Progenitor cell of endocrine pancreas (in vitro differentiated cells): ENCODE measurements at regions not wholly inside any gene's neighbourhood (a gene's known extent, or its start where the extent isn't known, plus 50 kb on each side); places are given as distances from the start of the nearest gene placed in this dataset.

Source experiments
- DNase-seq: peaks from one replicate; pipeline ENCODE4 v3.0.0; 2021; ENCODE audit warnings: low spot score; ENCODE audit not compliant: unreplicated experiment
- H3K27ac Mint-ChIP-seq: 2 replicates; pipeline ENCODE4 v1.8.0; 2021; ENCODE audit warnings: mild to moderate bottlenecking, moderate library complexity, mixed read lengths
- H3K27me3 Mint-ChIP-seq: 2 replicates; pipeline ENCODE4 v1.8.0; 2021; ENCODE audit warnings: mixed read lengths
- H3K36me3 Mint-ChIP-seq: 2 replicates; pipeline ENCODE4 v1.8.0; 2022; ENCODE audit warnings: mixed read lengths; ENCODE audit not compliant: insufficient read depth
- H3K4me1 Mint-ChIP-seq: 2 replicates; pipeline ENCODE4 v1.8.0; 2021; ENCODE audit warnings: low read depth, mixed read lengths
- H3K4me3 Mint-ChIP-seq: 2 replicates; pipeline ENCODE4 v1.8.0; 2021; ENCODE audit warnings: low read depth, mild to moderate bottlenecking, moderate library complexity, mixed read lengths
- H3K9me3 Mint-ChIP-seq: 2 replicates; pipeline ENCODE4 v1.8.0; 2021; ENCODE audit warnings: low read depth, mixed read lengths
- TF ChIP-seq, protein P1 (sequence below): fragments of 200-600 bp; sonication (generic); IDR thresholded peaks from one replicate; pipeline ENCODE4 v1.5.0; 2021; ENCODE audit warnings: antibody characterized with exemption, mild to moderate bottlenecking; ENCODE audit not compliant: unreplicated experiment

DNA sequence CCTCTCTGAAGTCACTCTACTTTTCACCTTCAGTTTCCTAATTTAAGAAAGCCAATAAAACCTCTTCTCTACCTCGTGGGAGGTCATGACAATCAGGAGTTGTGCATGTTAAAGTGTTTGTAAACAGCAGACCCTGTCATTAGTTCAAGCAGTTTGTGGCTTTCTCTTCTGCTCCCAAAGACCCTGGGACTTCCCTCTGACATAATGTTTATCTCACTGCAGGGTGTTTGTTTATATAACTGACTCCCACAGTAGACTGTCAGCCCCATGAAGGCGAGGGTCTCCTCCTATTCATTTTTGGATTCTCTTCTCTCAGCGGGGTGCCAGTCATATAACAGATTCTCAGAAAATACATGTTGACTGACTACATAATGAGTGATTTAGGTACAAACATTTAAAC, 360.0 kb upstream of the ZNF462 start:
- Mint-ChIP-seq H3K4me3 (no peak overlapping the region), H3K27ac (no peak overlapping the region), H3K27me3 (no peaks in the 10 kb centered on the region), H3K36me3 (no peaks in the 10 kb centered on the region), H3K4me1 (no peaks in the 10 kb centered on the region), H3K9me3 (peaks cover 11% of the 10 kb centered on the region)
- DNase-seq = no peak
- TF ChIP-seq, protein P1, sequence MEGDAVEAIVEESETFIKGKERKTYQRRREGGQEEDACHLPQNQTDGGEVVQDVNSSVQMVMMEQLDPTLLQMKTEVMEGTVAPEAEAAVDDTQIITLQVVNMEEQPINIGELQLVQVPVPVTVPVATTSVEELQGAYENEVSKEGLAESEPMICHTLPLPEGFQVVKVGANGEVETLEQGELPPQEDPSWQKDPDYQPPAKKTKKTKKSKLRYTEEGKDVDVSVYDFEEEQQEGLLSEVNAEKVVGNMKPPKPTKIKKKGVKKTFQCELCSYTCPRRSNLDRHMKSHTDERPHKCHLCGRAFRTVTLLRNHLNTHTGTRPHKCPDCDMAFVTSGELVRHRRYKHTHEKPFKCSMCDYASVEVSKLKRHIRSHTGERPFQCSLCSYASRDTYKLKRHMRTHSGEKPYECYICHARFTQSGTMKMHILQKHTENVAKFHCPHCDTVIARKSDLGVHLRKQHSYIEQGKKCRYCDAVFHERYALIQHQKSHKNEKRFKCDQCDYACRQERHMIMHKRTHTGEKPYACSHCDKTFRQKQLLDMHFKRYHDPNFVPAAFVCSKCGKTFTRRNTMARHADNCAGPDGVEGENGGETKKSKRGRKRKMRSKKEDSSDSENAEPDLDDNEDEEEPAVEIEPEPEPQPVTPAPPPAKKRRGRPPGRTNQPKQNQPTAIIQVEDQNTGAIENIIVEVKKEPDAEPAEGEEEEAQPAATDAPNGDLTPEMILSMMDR = no peak

DNA sequence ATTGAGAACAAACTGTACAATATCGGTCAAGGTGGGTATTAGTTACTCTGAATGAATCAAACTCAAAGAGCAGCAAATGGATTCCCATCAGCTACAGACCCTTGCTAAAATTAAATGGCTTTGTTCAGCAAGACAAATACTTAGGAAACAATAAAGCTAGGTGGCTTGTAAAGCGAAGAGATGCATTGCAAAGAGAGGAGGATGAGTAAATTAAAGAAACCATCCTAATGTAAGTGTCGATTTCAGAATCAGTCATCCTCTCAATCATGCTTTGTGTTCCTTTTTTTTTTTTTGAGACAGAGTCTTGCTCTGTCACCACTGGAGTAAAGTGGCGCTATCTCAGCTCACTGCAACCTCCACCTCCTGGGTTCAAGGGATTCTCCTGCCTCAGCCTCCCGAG, 359.2 kb upstream of the ZNF462 start:
- no peaks in the 10 kb centered on the region for H3K36me3 Mint-ChIP-seq

DNA sequence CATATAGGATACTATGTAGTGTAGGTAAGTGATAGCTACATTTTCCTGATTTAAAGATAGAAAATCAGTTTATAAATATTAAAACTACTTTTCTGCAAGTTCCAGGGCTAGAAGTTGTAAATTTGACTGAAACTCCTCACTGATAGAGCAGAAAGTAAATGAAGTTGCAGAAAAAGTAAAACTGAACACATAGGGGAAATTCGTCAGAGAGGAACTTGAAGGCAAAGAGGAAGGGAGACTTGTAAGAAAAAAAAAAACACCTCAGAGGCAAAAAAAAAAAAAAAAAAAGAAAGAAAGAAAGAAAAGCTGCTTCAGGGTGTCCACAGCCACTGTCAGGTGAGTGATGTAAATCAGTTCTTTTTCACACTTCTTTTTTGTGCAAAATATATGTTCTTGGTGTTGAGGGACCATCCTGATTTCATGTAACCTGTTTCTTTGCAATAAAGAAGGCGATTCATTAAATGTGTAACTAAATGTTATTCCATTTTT, 336.2 kb upstream of the ZNF462 start:
- no peak for DNase-seq
- no peaks in the 10 kb centered on the region for H3K36me3 Mint-ChIP-seq
- H3K9me3 Mint-ChIP-seq = peaks cover 19% of the 10 kb centered on the region
- no peak overlapping the region for H3K4me3 Mint-ChIP-seq
- H3K27ac Mint-ChIP-seq = no peak overlapping the region
- H3K4me1 Mint-ChIP-seq = peaks cover 16% of the 10 kb centered on the region
- TF ChIP-seq, protein P1 = no peak
- no peaks in the 10 kb centered on the region for H3K27me3 Mint-ChIP-seq

More for the DNA sequence above, 359.2 kb upstream of the ZNF462 start:
- TF ChIP-seq, protein P1 = no peak
- Mint-ChIP-seq H3K27ac (no peak overlapping the region), H3K27me3 (no peaks in the 10 kb centered on the region), H3K4me3 (no peak overlapping the region), H3K9me3 (peaks cover 11% of the 10 kb centered on the region), H3K4me1 (no peaks in the 10 kb centered on the region)
- no peak for DNase-seq

DNA sequence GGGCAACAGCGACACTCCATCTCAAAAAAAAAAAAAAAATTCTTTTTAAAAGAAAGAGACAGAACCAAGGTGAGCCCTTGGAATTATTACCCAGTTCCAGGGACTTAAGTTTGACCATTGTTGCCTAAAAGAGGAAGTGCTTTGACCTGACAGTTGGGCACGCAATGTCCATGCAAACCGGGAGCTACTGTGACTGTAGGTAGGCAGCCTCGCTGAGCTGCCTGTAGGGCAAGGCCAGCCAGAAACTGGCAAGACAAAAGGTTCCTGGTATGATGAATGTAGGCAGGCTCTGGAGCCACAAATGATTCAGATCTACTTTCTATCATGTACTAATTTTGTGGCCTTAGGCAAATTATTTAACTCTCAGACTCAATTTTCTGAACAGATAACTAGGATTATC, 334.8 kb upstream of the ZNF462 start:
- Mint-ChIP-seq H3K27me3 (no peaks in the 10 kb centered on the region), H3K4me1 (peaks cover 16% of the 10 kb centered on the region), H3K27ac (no peak overlapping the region), H3K36me3 (no peaks in the 10 kb centered on the region), H3K9me3 (peaks cover 13% of the 10 kb centered on the region), H3K4me3 (no peak overlapping the region)
- no peak for DNase-seq
- TF ChIP-seq, protein P1 = no peak

DNA sequence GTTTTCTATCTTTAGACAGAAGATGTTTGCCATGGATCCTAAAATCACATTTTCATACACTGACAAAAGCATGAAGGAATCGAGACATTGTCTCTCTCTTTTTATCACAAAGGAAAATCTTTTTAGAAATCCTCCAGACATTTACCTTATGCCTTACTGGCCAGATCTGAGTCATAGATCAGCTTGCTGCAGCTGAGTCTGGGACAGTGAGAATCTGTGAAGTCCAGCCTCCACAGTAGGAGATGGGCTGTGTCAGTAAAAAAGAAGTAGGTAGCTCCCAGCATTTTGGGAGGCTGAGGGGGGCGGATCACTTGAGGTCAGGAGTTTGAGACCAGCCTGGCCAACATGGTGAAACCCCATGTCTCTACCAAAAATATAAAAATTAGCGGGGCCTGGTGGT, 333.4 kb upstream of the ZNF462 start:
- TF ChIP-seq, protein P1 = no peak
- Mint-ChIP-seq H3K27me3 (no peaks in the 10 kb centered on the region), H3K27ac (no peak overlapping the region), H3K4me3 (no peak overlapping the region), H3K4me1 (peaks cover 16% of the 10 kb centered on the region), H3K36me3 (no peaks in the 10 kb centered on the region), H3K9me3 (no peaks in the 10 kb centered on the region)
- DNase-seq = no peak
